ENCODE measurements at regions not wholly inside any gene's neighbourhood (a gene's known extent, or its start where the extent isn't known, plus 50 kb on each side); places are given as distances from the start of the nearest gene placed in this dataset.

DNA sequence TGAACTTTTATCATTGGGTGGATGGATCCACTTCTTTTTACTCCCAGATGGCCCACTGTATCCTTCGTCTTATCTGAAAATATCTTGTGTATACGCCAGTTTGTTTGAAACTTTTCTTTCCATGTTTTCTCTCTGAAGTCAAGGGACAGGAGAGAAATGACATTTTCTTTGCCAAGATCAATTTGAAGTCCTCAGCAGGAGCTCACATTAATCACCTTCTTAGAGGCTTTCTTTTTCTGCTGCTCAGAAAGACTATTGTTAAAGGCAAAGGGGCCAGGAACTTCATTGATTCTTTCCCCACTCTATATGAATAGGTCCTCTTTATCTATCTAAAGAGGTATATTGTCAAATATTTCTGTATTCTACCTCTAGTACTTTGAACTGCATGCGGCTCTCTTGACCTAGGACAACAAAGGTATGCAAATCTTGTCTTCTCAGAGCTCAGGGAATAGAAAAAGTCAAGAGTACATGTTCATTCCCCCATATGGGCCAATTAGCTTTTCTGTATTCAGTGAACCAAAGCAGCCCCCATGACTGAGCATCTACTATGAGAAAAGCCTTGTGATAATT lies 583.3 kb downstream of the HS3ST4 start:
- no peaks in the 10 kb centered on the region for H3K4me1 Mint-ChIP-seq (ENCODE audit: low read depth, unreplicated experiment)
- no peaks in the 10 kb centered on the region for H3K27me3 Mint-ChIP-seq (ENCODE audit: insufficient read depth, unreplicated experiment)
- no peak for DNase-seq
- no peaks in the 10 kb centered on the region for H3K9me3 ChIP-seq
- intact Hi-C loops (cut with micrococcal nuclease; ENCODE audit: unreplicated experiment) = no loop called here
- no TSS peak for BruUV-seq (replicated peaks)
- H3K36me3 ChIP-seq (ENCODE audit: control insufficient read depth, insufficient read depth, low read length) = no peaks in the 10 kb centered on the region
- CTCF ChIA-PET = no interaction called here
- POLR2A ChIA-PET = no interaction called here
- TF ChIP-seq CTCF (IDR thresholded peaks at IDR 0.05; ENCODE audit: insufficient read depth in 1 of 2, low read depth in 1 of 2, low read length in 1 of 2, severe bottlenecking in 1 of 2, unreplicated experiment in 1 of 2) = no peak
- no peaks in the 10 kb centered on the region for H3K4me1 ChIP-seq
- H3K4me3 ChIP-seq (ENCODE audit: low read depth, low read length) = no peak overlapping the region
- no peak overlapping the region for H3K27ac Mint-ChIP-seq (ENCODE audit: unreplicated experiment)
- H3K9me3 Mint-ChIP-seq (ENCODE audit: unreplicated experiment) = no peaks in the 10 kb centered on the region
- no peak overlapping the region for H3K4me3 Mint-ChIP-seq (ENCODE audit: unreplicated experiment)
- no peaks in the 10 kb centered on the region for H3K27me3 ChIP-seq (replicated peaks; ENCODE audit: control insufficient read depth, insufficient read depth, low read length)
- no peaks in the 10 kb centered on the region for H3K36me3 Mint-ChIP-seq (ENCODE audit: insufficient read depth, unreplicated experiment)

DNA sequence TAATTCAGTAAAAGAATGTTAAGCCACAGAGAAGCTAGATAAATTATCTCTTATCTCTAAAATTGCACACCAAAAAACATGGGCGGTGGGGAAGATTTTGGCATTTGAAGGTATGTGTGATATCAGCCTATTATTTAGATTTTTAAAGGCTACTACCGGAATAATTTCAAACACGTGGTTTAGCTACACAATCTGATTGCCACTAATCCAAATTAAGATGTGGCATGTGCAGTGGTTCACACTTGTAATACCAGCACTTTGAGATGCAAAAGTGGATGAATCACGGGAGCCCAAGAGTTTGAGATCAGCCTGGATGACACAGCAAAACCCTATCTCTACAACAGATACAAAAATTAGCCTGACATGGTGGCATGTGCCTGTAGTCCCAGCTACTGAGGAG lies 584.5 kb downstream of the HS3ST4 start:
- no peaks in the 10 kb centered on the region for H3K36me3 Mint-ChIP-seq (ENCODE audit: insufficient read depth, unreplicated experiment)
- POLR2A ChIA-PET = no interaction called here
- Histone ChIP-seq H3K4me1 (no peaks in the 10 kb centered on the region), H3K36me3 (ENCODE audit: control insufficient read depth, insufficient read depth, low read length) (no peaks in the 10 kb centered on the region), H3K4me3 (ENCODE audit: low read depth, low read length) (no peak overlapping the region), H3K27me3 (replicated peaks; ENCODE audit: control insufficient read depth, insufficient read depth, low read length) (no peaks in the 10 kb centered on the region), H3K9me3 (no peaks in the 10 kb centered on the region)
- no peak for TF ChIP-seq CTCF (IDR thresholded peaks at IDR 0.05; ENCODE audit: insufficient read depth in 1 of 2, low read depth in 1 of 2, low read length in 1 of 2, severe bottlenecking in 1 of 2, unreplicated experiment in 1 of 2)
- H3K27me3 Mint-ChIP-seq (ENCODE audit: insufficient read depth, unreplicated experiment) = no peaks in the 10 kb centered on the region
- intact Hi-C loops (cut with micrococcal nuclease; ENCODE audit: unreplicated experiment) = no loop called here
- BruUV-seq (replicated peaks) = no TSS peak
- no peaks in the 10 kb centered on the region for H3K4me1 Mint-ChIP-seq (ENCODE audit: low read depth, unreplicated experiment)
- DNase-seq = no peak
- H3K4me3 Mint-ChIP-seq (ENCODE audit: unreplicated experiment) = no peak overlapping the region
- CTCF ChIA-PET = no interaction called here
- H3K9me3 Mint-ChIP-seq (ENCODE audit: unreplicated experiment) = no peaks in the 10 kb centered on the region
- H3K27ac Mint-ChIP-seq (ENCODE audit: unreplicated experiment) = no peak overlapping the region

GRCh38 chr16:26281381-26282110 lies 589.8 kb downstream of the HS3ST4 start:
- ChIA-PET POLR2A (no interaction called here), CTCF (no interaction called here)
- no peaks in the 10 kb centered on the region for H3K27me3 ChIP-seq (replicated peaks; ENCODE audit: control insufficient read depth, insufficient read depth, low read length)
- H3K4me1 Mint-ChIP-seq (ENCODE audit: low read depth, unreplicated experiment) = no peaks in the 10 kb centered on the region
- no peaks in the 10 kb centered on the region for H3K9me3 ChIP-seq
- BruUV-seq (replicated peaks) = no TSS peak
- no peaks in the 10 kb centered on the region for H3K27me3 Mint-ChIP-seq (ENCODE audit: insufficient read depth, unreplicated experiment)
- H3K4me3 Mint-ChIP-seq (ENCODE audit: unreplicated experiment) = no peak overlapping the region
- H3K4me1 ChIP-seq = no peaks in the 10 kb centered on the region
- no peaks in the 10 kb centered on the region for H3K9me3 Mint-ChIP-seq (ENCODE audit: unreplicated experiment)
- no peak for TF ChIP-seq CTCF (IDR thresholded peaks at IDR 0.05; ENCODE audit: insufficient read depth in 1 of 2, low read depth in 1 of 2, low read length in 1 of 2, severe bottlenecking in 1 of 2, unreplicated experiment in 1 of 2)
- H3K4me3 ChIP-seq (ENCODE audit: low read depth, low read length) = no peak overlapping the region
- intact Hi-C loops (cut with micrococcal nuclease; ENCODE audit: unreplicated experiment) = no loop called here
- H3K36me3 ChIP-seq (ENCODE audit: control insufficient read depth, insufficient read depth, low read length) = no peaks in the 10 kb centered on the region
- no peaks in the 10 kb centered on the region for H3K36me3 Mint-ChIP-seq (ENCODE audit: insufficient read depth, unreplicated experiment)
- no peak overlapping the region for H3K27ac Mint-ChIP-seq (ENCODE audit: unreplicated experiment)
- no peak for DNase-seq
